SK-N-MC (cell line): ENCODE measurements at regions not wholly inside any gene's neighbourhood (a gene's known extent, or its start where the extent isn't known, plus 50 kb on each side); places are given as distances from the start of the nearest gene placed in this dataset.

ENCODE experiments used
- EZH2 ChIP-seq: fragments of 200-600 bp; sonication (generic); IDR thresholded peaks from one replicate; pipeline ENCODE4 v1.6.1; 2017; ENCODE audit warnings: antibody characterized with exemption
- FOXP2 ChIP-seq: optimal IDR thresholded peaks from 2 replicates; pipeline ENCODE3; 2011; ENCODE audit warnings: mild to moderate bottlenecking, moderate library complexity; ENCODE audit not compliant: insufficient read depth; ENCODE audit errors: extremely low read length, control extremely low read depth
- POLR2AphosphoS5 ChIP-seq: IDR thresholded peaks from 2 replicates; pipeline ENCODE4 v1.6.1; 2012; ENCODE audit warnings: mild to moderate bottlenecking, low read depth, low read length, borderline replicate concordance

GRCh38 chr9:4415281-4415680, 75.0 kb upstream of the SLC1A1 start:
- TF ChIP-seq EZH2 (no peak), POLR2AphosphoS5 (no peak), FOXP2 (no peak)
